HG02884 (cell line): ENCODE measurements at regions not wholly inside any gene's neighbourhood (a gene's known extent, or its start where the extent isn't known, plus 50 kb on each side); places are given as distances from the start of the nearest gene placed in this dataset.
"Not testable (repeated sequence)": the region's sequence is repeated elsewhere in the genome, so short reads cannot be mapped to it uniquely, and the experiment has no call there.

ENCODE experiments used
- ATAC-seq: cut with Tn5 transposase; IDR thresholded peaks from one replicate; pipeline ENCODE4 v1.9.1; 2021; ENCODE audit warnings: mild to moderate bottlenecking, moderate library complexity; ENCODE audit not compliant: unreplicated experiment

GRCh38 chr15:81747026-81747425 is 298.8 kb downstream of the MEX3B start:
- no peak for ATAC-seq

- ATAC-seq, result no peak
Measured at GRCh38 chr15:81744364-81744763, 301.5 kb downstream of the MEX3B start.

DNA sequence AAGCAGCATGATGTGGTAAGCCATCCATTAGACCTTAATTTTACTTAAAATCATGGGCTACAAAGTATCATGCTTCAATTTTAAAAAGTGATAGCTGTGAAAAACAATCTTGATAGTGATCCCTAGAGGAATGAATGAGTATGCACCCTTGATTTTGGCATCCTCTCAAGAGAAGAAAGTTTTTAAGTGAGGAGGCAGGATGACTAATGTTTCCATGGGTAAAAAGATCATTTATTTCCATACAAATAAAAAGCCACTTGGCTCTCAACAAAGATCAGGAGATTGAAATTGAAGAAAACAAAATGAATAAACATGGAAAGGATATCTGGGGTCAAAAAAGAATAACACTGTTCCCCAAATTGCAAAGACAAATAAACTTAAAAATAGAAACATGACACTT is 305.4 kb downstream of the MEX3B start:
- no peak for ATAC-seq

DNA sequence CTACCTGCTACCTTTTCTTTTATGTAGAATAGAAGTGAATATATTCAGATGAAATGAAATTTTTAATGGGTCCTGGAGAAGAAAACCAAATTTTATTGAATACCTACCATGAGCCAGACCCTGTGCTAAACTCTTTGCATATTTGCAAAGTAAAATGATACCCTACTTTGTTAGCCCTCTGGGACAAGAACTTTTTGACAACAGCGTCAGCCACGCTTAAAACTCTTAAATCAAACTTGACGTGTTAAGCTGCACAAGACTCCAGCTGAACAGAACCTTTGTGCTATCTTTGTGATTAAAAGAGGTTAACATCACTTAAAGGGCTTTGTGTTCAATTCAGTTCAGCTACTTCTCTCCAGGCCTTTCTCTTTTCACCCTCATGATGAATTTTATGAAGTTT is 316.5 kb downstream of the MEX3B start:
- ATAC-seq, result no peak

- no peak for ATAC-seq
Measured at GRCh38 chr15:81728726-81729125, 317.1 kb downstream of the MEX3B start.

DNA sequence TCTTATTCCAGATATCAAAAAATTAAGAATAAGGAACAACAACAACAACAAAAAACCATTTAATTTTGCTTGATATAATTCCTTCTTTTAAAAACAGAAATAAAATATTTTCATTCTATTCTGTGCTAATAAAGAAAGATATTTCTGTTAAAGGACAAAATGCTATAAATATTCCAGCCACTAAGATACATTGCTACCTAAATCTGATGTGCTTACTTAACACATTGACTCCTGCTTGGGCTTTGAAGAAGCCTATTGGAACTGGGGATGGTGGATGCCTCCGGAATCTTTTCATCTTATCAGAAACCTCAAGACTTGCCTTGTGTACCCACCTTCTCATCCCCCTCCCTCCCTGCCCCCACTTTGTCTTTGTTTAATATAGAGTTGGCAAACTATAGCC is 320.2 kb downstream of the MEX3B start:
- no peak for ATAC-seq

- no peak for ATAC-seq
Measured at GRCh38 chr15:81724536-81724935, 321.3 kb downstream of the MEX3B start.

GRCh38 chr15:81723701-81724100 is 322.1 kb downstream of the MEX3B start:
- no peak for ATAC-seq

GRCh38 chr15:81723113-81723651 is 322.6 kb downstream of the MEX3B start:
- no peak for ATAC-seq

DNA sequence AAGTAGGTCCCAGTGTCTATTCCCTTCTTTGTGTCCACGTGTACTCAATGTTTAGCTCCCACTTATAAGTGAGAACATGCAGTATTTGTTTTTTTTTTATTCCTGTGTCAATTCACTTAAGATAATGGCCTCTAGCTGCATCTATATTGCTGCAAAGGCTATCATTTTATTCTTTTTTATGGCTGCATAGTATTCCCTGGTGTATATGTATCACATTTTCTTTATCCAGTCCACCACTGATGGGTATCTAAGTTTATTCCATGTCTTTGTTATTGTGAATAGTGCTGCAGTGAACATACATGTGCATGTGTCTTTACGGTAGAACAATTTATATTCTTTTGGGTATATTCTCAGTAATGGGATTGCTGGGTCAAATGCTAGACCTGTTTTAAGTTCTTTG is 329.4 kb downstream of the MEX3B start:
- ATAC-seq, result not testable (repeated sequence)

GRCh38 chr15:81710328-81710727 is 335.5 kb downstream of the MEX3B start:
- ATAC-seq, result no peak

DNA sequence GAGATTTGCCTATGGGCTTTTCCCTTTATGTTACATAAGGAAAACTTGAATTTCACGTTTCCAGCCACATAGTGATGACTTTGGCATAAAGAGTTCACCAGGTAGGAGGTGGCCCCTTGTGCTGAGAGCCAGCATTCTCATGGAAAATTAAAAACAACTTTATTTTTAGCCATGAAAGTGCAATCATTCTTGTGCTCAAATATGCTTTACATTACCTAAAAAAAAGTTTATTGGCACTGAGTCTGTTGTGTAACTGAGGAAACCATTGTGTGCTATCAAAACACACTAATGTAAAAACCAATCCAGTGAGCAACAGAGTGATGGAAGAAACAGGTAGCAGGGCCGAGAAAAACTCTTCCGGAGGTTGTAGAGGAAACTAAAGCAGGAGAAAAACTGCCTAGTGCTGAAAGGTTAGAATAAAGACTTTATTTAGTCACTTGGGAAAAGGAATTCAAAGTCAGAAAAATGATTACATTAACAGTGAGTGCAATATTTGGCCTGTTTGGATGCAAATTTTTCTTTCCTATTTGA is 332.9 kb upstream of the TMC3 start:
- ATAC-seq, result not testable (repeated sequence)

DNA sequence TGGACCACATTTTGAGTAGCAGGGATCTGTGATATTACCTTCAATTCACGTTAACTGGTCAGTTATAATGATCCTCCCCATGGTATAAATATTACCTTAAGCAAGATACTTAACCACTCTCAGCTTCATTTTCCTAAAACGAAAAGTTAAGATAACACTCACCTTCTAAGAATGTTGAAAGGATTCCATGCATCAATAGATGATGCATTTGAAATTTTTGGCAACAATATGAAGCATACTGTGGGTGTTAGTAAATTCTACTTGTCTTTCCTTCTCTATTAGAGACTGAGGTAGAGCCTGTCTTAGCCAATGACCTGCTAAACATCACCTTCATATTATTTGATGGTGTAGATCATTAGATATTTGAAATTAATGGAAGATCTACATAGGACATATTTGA is 331.7 kb upstream of the TMC3 start:
- ATAC-seq, result not testable (repeated sequence)

DNA sequence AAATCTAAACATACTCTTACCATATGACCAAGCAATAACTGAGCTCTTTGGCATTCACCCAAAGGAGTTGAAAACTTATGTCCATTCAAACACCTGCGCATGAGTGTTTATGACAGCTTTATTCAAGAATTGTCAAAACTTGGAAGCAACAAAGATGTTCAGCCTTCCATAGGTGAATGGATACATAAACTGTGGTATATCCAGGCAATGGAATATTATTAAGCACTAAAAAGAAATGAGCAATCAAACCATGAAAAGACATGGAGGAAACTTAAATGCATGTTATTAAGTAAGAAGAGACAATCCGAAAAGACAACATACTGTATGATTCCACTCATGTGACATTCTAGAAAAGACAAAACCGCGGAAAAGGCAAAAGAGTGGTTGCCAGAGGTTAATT is 312.0 kb upstream of the TMC3 start:
- no peak for ATAC-seq

DNA sequence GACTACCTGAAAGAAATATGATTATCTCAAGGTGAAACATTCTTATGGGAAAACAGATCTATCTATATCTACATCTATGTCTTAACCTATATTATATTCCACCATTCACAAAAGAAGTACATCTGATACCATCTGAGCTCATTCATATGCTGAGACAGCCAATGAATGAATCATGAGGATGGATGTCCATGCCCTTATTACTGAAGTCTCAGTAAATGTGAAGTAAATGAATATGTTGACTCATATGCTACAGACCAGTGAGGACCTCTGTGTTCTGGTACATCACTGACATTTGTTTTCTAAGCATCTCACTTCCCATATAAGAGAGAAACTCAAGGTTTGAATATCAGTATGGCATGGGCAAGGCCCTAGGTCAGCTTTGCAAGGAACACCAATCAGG is 311.2 kb upstream of the TMC3 start:
- no peak for ATAC-seq

DNA sequence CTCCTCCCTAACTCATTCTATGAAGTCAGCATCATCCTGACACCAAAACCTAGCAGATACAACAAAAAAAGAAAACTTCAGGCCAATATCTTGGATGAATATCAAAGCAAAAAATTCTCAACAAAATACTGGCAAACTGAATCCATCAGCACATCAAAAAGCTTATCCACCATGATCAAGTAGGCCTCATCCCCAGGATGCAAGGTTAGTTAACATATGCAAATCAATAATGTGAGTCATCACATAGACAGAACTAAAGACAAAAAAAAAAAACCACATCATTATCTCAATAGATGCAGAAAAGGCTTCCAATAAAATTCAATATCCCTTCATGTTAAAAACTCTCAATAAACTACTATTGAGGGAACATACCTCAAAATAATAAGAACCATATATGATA is 306.8 kb upstream of the TMC3 start:
- ATAC-seq, result no peak

DNA sequence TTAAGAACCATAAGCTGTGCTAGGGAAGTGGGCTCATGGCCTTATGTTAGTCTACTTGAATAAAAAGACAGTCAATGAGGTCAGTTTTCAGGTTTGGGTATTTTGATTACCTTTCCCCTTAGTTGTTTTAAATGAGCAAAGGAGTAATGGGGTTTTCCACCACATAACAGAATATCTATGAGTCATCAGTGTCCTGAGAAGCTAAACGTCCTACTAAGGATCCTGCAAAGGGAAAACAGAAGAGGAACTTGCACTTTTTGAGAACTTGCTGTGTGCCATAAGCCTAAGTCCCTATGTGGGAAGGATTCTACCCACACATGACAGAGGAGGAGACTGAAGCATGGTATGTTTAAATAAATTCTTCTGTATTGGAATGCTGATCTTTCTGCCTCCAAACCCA is 292.8 kb upstream of the TMC3 start:
- no peak for ATAC-seq

DNA sequence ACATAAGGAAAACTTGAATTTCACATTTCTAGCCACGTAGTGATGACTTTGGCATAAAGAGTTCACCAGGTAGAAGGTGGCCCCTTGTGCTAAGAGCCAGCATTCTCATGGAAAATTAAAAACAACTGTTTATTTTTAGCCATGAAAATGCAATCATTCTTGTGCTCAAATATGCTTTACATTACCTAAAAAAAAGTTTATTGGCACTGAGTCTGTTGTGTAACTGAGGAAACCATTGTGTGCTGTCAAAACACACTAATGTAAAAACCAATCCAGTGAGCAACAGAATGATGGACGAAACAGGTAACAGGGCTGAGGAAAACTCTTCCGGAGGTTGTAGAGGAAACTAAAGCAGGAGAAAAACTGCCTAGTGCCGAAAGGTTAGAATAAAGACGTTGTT is 287.0 kb upstream of the TMC3 start:
- ATAC-seq, result no peak

- ATAC-seq, result no peak
Measured at GRCh38 chr15:81653259-81653658, 279.2 kb upstream of the TMC3 start.

- ATAC-seq, result no peak
Measured at GRCh38 chr15:81645470-81645869, 271.5 kb upstream of the TMC3 start.

DNA sequence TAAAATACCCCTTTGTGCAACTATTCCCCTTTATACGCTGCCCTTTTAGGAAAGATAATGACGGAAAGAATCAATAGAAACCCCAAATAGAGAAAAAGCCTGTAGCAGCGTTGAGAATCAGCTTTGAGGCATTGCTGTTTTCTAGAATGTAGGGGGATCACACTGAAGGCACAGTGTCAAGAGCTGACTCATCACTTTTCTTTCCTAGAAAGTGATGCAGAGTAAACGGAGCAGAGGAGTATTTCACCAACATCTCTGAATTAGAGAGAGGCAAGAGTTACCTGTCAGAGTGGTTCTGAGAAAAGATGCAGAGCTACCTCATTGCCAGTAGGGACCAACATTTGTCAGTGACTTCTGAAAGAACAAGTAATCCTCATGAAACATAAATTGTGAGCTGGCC is 269.8 kb upstream of the TMC3 start:
- no peak for ATAC-seq

DNA sequence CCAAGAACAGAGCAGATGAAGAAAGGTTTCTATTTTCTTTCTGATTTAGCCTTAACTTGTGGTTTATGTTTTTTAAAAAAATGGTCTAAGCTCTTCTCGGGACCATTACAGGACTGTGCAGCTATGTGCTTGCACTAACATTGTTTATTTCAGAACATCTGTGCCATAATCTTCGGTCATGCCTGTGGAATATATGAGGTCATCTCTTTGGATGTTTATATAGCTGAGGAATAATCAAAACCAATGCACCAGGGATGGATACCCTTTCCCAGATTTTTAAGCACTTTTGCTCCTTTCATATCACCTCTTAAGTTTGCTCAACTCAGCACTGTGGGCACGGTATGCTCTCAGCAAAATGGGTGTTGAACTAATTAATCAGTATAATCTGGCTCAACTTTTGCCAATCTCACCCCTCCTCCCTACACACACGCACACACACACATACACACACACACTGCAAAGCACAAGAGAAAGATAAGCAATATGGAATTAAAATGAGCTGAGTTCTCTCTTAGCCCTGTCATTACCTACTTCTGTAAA is 268.5 kb upstream of the TMC3 start:
- ATAC-seq, result no peak

DNA sequence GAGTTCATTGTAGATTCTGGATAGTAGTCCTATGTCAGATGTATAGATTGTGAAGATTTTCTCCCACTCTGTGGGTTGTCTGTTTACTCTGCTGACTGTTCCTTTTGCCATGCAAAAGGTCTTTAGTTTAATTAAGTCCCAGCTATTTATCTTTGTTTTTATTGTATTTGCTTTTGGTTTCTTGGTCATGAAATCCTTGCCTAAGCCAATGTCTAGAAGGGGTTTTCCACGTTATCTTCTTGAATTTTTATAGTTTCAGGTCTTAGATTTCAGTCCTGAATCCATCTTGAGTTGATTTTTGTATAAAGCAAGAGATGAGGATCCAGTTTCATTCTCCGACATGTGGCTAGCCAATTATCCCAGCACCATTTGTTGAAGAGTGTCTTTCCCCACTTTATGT is 262.1 kb upstream of the TMC3 start:
- not testable (repeated sequence) for ATAC-seq
